HG03342 (cell line): ENCODE measurements at regions not wholly inside any gene's neighbourhood (a gene's known extent, or its start where the extent isn't known, plus 50 kb on each side); places are given as distances from the start of the nearest gene placed in this dataset.
"Not testable (repeated sequence)": the region's sequence is repeated elsewhere in the genome, so short reads cannot be mapped to it uniquely, and the experiment has no call there.

Source experiments
- ATAC-seq: cut with Tn5 transposase; IDR thresholded peaks from one replicate; pipeline ENCODE4 v1.9.1; 2021; ENCODE audit warnings: mild to moderate bottlenecking, moderate library complexity; ENCODE audit not compliant: unreplicated experiment

DNA sequence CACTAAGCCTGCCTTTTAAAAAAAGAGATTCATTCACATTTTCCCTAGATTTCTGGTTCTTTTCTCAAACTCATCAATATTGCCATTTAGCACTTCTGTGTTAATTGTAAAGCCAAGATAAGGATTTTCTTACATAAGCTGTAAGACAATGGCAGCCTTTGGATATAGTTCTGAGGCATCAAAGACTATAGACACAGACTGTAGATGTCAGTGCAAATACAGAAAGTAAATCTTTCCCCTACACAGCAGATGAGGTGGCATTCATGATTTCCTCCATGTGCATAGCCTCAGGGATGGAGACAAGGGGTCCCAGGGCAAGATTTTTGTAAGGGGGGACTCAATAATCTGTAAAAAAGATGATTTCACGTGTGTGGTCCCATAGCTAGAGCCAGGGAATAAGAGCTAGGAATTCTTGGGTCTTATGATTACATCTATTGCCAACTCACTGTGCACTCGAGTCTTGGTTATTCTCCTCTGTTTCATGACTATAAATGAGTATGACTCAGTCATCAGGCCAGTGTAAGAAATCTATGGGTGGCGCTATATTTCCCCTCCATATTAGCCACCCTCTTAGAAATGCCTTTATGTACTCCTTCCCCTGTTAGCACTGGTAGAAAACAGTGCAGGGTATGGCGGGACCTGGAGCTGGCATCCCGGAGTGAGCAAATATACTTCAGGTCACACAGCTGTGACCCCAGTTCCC is 207.5 kb downstream of the EXOC5 start:
- ATAC-seq = no peak

- ATAC-seq = peak; percentile 95
Observed at GRCh38 chr14:57060276-57060955, 208.3 kb downstream of the EXOC5 start.

- no peak for ATAC-seq
Observed at GRCh38 chr14:57058319-57058718, 210.4 kb downstream of the EXOC5 start.

DNA sequence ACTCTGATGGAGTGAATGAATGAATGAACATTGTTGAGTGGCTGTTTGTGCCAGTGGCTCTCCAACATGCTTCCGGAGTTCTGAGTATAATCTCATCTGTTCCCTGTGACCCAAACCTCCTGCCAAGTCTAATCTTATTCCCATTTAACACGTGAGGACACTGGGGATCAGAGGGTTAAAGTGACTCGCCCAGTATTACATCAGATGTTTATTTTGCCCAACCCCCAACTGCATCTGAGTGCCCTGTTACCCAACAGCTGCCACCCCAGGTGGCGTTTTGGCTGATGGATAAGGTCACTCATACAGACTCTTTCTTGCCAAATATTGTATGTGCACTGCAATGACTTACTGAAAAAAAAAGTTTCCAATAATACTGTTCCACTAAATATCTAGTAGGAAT is 210.9 kb downstream of the EXOC5 start:
- ATAC-seq = no peak

DNA sequence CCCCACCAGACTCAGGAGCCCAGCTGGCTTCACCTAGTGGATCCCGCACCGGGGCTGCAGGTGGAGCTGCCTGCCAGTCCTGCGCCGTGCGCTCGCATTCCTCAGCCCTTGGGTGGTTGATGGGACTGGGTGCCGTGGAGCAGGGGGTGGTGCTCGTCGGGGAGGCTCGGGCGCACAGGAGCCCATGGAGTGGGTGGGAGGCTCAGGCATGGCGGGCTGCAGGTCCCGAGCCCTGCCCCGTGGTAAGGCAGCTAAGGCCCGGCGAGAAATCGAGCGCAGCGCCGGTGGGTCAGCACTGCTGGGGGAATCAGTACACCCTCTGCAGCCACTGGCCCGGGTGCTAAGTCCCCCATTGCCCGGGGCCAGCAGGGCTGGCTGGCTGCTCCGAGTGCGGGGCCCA is 212.2 kb downstream of the EXOC5 start:
- not testable (repeated sequence) for ATAC-seq

DNA sequence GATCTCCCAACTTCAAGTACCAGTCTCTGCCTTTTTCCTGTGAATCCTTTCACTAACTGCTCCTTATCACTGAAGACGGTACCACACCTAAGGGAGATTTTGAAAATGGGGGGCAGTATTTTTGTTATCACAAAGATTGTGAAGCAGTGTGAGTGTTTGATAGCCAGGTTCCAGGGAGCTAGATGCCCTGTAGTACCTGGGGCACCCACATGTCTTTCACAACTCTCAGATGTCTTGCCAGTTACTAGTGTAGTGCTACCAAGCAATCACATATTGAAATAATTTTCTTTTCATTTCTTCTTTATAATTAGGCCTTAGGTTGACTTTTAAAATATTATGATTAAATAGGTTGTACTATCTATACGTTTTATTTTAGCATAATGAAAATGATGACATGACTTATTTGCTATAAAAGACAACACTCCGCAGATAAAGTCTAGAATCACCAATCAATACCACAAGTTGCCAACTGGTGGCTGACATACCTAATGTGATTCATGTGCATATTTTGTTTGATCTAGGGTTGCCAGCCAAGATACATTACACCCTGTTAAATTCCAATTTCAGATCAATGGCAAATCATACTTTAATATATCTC is 215.9 kb downstream of the EXOC5 start:
- ATAC-seq = no peak

DNA sequence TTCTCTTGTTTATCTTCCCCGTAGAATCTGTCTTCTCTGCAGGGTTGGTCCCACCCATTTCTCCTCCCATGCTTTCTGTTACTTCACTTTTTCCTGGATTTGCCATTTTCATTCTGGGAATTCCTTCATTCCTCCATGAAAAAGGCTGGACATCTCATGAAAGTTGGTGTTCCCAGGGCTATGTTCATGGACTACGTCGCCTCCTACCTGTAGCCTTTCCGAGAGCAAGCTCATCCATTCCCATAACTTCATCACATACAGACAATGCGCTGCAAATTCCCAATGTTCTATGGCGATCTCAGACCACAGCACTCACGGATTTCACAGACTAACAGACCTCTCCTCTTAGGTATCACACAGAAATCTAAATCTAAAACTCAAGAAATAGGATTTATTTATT is 217.1 kb downstream of the EXOC5 start:
- ATAC-seq = no peak

DNA sequence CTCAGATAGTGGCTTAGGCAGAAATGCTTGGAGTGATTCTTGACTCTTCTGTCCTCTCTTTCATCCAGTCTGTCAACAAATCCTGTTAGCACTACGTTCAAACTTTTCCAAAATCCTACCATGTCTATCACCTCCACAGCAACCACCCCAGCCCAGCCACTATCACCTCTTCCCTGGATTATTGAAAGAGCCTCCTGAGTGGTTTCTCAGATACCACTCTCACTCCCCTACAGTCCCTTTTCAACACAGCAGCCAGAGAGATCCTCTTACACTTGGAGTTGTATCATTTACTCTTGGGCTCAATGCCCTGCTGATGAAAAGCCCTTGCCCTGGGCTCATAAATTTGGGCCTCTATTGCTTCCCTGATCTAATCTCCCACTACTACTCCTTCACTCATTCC is 218.9 kb downstream of the EXOC5 start:
- no peak for ATAC-seq

DNA sequence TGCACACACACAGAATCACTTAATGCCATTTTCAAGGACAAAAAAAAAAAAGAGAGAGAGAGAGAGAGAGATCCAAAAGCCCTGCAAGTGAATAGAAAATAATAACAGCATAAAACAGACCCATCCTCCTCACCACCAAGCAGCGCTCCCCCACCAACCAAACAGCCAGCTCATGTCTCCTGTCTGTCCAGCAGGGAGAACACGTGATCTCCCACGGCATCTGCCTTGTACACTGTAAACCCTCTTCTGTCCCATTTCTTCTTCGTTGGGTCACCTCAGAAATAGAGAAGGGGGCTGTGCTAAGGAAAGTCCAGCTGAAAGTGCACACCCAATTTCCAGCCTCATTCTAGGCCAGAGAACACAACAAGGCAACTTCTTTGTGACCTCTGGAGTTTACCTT is 222.5 kb downstream of the EXOC5 start:
- no peak for ATAC-seq

GRCh38 chr14:57044101-57044973 is 224.4 kb downstream of the EXOC5 start:
- ATAC-seq = not testable (repeated sequence)

DNA sequence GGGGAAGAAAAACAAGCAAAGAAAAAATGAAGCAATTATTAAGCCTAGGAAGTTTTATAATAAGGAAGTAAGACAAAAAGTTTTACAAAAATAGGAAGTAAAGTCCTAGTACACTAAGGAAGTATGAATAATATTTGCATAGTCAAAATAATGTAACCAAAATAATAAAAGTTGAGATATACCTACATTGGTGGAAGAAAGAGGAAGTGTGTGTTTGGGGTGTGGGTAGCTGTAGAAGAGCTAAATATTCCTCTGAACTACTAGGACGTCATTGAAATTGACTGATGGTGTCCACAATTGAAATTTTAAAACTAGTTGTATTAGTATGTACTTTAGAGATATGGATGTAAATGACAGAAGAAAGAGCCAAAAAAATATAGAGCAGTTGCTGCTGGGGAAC is 228.4 kb upstream of the OTX2 start:
- ATAC-seq = peak; percentile 82

DNA sequence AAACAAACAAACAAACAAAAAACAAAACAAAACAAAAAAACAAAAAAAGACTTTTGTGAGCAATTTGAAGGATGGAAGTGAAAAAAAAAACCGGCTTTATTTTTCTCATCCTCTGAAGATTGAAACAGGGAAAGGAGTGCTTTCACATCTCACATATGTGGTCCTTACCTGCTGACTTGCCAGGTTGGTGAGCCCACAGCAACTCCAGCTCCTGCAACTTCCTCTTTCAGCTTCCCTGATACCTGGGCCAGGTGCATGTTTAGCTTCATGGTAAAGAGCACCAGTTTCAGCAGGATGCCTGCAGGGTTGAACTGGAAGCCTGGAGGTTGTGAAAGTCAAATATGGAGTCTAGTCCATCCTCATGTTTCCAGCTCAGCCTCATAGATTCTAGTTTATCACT is 221.2 kb upstream of the OTX2 start:
- ATAC-seq = no peak

GRCh38 chr14:57029620-57030253 is 219.5 kb upstream of the OTX2 start:
- ATAC-seq = no peak

- ATAC-seq = no peak
Observed at GRCh38 chr14:57025456-57025855, 215.2 kb upstream of the OTX2 start.

GRCh38 chr14:57022608-57023007 is 212.3 kb upstream of the OTX2 start:
- ATAC-seq = no peak

- ATAC-seq = no peak
Observed at GRCh38 chr14:57018065-57018464, 207.8 kb upstream of the OTX2 start.

DNA sequence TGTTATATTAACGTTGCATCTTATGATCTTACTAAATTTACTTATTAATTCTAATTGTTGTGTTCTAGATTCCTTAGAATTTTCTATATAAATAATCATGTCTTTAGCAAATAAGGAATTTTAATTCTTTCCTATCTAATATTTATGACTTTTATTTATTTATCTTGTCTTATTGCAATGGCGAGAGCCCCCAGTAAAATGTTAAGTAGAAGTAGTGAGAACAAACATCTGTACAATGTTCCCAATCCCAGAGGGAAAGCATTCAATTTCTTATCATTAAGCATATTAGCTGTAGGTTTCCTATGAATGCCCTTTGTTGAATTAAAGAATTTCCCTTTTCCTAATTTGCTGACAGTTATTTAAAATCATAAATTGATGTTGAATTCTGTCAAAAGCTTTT is 203.7 kb upstream of the OTX2 start:
- no peak for ATAC-seq

- no peak for ATAC-seq
Observed at GRCh38 chr14:57009585-57010515, 199.6 kb upstream of the OTX2 start.

GRCh38 chr14:57008534-57008933 is 198.3 kb upstream of the OTX2 start:
- no peak for ATAC-seq

GRCh38 chr14:56998728-56999127 is 188.4 kb upstream of the OTX2 start:
- ATAC-seq = no peak
